GM19397 (cell line): ENCODE measurements at regions not wholly inside any gene's neighbourhood (a gene's known extent, or its start where the extent isn't known, plus 50 kb on each side); places are given as distances from the start of the nearest gene placed in this dataset.
A peak's percentile ranks its signal among the peaks of the same experiment; 100 is the strongest.

Source experiments
- ATAC-seq: cut with Tn5 transposase; IDR thresholded peaks from one replicate; pipeline ENCODE4 v1.9.1; 2021; ENCODE audit warnings: mild to moderate bottlenecking, moderate library complexity; ENCODE audit not compliant: unreplicated experiment

DNA sequence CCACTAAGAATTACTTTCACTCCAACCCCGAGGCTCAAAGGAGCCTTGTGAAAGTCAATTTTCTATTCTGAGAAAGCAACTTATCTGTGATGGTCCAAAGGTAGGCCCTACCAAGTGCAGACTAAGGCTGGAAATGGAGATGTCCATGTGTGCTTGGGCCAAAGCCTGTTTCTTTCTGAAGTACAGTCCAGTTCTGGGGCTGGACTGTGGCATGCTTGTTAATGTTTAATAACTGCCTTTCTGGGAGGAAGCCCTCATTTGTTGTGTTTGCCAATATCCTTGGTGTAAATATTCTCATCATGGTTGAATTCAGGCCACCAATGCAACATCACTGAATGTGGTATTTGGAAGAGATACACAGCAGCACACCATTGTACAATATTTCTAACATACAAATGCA, 182.3 kb upstream of the BCL6 start:
- ATAC-seq = no peak

DNA sequence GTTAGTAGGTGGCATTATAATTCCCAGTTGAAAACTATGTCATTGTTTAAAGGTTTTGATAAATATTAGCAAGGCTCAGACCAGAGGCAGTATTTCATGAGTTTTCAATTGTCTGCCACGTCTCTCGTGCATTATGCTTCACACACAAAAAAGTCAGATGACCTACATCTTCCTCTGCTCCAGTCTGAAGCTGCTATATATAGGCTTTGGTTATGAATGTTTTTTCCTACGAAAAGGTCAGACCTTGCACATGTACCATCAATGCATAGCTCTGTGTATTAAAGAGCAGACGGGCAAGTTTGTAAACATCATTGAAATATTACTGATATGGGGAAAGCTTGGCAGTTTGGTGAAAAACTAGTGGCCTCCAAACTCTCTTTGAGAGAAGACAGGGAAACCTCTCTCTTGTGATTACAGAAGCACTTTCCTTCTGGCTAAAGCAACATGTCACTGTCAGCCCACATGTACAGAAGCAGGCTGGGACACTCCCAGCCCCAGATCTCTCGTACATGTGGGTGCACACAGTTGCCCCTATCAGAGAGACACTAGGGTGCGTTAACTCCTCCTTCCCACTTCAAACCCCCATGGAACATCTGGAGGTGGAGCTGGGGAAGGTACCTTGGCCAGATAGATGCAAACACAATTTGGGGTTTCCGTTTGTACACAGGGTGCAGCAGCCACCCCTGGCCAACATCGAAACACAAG, 184.0 kb upstream of the BCL6 start:
- no peak for ATAC-seq

DNA sequence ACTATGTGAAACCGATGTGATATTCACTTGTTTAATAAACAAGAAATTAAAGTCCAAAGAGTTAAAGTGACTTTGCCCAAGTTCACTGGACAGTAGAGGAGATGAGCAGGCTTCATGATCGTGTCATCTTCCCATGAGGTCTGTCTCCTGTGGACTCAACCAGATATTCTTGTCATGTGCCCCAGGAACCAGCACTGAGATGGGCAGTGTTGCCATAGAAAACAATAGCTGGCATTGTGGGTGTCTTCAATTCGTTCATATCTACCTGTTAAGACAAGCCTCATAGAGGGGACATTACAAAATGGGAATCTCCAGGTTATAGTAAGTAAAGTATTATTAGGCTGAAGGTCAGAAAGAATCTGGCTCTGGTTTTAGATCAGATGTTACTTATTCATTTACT, 184.8 kb upstream of the BCL6 start:
- no peak for ATAC-seq

DNA sequence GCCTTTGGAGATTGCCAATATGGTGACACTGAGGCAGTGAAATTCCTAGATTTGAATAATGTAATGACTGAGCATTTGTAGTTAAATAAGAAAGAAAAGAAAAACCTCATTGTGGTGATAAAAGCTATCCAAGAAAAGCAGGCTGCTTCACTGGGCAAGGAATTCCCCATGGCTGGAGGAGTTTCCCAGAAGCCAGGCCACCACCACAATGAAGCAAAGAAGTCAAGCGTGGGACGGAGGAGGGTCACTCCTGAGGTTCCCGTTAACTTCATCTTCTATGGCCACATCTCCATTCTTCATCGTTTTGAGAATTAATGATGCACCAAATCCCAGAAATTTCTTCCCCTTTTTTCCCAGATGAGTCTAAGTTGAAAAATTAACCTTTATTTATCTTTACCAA, 185.8 kb upstream of the BCL6 start:
- no peak for ATAC-seq

DNA sequence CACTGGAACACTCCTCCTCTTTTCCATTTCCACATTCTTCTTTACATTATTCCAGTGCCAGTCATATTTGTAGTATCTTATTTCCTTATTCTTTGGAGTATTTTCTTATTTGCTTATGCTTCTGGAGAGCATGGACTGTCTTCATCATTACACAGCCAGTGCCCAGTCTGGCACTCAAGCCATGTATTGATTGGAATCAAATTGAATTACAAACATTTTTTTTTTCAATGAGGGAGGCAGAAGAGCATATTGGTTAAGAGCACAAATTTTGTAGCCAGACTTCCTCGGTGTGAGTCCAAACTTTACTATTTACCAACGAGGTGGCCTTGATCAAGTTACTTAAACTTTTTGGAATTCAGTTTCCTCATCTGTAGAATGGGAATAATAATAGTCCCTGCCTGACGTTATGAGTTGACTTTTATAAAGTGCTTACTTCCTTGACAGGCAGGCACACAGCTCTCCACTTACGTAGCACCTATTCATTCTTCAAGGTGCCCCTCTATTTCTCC, 186.6 kb upstream of the BCL6 start:
- no peak for ATAC-seq

DNA sequence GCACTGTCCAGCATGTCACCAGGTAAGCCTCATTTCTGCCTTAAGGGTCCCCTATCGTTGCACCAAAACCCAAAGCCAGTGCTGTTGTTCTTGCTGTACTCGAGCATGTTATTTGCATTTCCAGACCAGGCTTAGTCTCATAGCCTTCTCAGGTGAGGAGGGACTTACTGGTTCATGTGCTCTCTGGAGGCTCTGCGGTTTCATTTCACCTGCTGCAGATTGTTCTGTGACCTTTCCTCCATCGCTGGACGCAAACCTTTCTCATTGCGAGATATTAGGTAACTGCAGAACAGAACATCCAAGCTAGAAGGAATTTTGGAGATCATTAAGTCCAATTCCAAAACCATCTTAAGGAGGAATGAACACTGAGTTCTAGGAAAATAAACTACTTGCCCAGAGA, 187.3 kb upstream of the BCL6 start:
- no peak for ATAC-seq

DNA sequence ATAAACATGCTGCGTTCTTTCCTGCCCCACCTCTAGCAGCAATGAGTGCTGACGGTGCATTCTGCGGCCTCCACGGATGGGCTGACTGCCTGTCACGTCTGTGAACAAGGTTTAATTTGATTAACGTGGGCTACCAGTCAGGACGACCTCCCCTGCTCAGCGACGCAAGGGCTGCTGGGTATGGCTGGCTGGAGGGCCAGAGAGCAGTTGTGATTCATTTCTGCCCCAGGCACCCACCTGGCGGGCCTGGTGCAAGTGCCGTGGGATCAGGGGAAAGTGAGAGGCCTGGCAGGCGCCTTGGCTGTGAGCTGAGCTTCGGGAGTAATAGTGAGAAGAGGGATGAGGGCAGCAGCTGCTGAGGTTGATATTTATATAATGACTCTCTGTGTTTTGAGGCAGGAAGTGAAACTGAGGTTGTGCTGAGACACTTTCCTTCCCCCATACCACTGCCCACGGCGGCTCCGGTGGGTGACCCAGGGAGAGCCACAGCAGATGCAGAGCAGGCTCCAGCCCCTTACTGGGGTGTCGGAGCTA, 190.4 kb upstream of the BCL6 start:
- ATAC-seq = peak; percentile 96

DNA sequence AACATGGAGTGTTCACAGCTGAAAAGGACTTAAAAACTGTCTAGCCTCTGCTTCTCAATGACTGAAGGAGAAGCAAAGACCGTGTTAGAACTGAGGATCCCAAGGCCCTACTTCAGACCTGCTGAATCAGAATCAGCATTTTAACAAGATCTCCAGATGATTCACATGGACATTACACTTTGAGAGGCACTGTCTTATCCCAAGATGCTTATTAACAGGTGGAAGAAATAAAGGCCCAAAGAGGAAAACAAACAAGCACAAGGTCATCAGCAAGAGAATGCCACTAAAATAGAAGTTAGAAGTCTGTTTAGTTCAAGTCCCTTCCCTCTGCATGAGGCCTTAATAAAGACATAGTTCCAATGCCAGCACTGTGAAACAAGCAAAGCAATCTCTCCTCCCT, 191.4 kb upstream of the BCL6 start:
- no peak for ATAC-seq

DNA sequence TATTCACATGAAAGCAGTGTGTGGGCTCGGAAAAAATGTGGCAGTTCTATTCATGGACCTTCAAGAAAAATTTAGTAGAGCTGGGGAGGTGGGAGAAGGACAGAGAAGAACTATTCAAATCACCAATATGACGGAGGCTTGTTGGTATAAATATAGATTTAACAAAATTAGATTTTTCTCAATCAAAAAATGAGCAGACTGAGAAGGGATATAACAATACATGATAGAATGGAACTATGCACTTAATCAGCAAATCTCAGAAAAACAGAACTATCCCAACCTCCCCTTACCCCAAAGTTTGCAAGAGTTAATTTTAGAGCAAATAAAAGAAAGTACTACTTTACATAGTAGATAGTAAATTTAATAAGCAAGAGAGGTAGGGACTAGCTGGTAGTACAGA, 194.6 kb upstream of the BCL6 start:
- no peak for ATAC-seq

DNA sequence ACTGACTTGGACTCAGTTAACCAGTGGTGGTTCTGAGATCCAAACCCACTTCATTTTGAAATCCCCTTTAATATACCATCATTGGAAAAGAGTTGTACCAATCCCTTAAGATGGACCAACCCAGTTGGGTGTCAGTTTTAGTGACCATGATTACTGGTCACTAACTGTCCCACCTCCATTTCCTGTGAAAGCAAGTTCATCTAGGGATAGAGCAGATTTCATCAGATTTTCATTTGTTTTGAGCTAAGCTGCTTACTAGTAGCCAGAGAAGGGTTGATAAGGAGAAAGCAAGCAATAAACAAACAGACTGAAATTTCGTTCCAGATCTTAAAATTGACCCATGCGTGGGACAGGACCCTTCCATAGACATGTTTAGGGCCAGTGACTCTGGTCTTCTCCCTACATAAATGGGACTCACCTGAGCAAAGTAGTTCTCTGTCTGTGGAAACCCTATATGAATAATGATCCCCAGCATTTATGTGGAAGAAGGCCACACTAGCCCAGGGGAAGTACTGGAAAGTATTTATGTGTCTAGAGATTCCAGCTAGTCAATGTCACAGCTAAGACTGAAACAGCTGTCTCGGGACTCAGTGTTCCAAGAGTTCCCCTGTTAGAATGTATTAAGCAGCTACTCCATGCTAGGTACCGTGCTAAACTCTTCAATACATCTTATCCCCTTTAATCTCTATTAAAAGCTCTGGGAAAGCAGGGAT, 196.0 kb upstream of the BCL6 start:
- ATAC-seq = no peak

DNA sequence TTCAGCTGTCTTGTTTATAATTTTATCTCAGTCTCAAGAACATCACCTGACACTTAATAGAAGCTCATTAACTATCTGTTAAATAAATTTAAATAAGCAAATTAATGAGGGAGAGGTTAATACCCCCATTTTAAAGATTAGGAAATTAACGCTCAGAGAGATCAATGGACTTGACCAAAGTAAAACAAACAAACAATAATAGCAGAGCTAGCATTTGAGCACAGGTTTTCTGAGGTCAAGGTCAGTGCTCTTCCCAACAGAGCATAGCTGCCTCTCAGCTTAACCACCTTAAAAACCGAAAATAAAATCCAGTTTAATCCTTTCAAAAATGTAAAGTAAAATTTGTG, 196.6 kb upstream of the BCL6 start:
- no peak for ATAC-seq

DNA sequence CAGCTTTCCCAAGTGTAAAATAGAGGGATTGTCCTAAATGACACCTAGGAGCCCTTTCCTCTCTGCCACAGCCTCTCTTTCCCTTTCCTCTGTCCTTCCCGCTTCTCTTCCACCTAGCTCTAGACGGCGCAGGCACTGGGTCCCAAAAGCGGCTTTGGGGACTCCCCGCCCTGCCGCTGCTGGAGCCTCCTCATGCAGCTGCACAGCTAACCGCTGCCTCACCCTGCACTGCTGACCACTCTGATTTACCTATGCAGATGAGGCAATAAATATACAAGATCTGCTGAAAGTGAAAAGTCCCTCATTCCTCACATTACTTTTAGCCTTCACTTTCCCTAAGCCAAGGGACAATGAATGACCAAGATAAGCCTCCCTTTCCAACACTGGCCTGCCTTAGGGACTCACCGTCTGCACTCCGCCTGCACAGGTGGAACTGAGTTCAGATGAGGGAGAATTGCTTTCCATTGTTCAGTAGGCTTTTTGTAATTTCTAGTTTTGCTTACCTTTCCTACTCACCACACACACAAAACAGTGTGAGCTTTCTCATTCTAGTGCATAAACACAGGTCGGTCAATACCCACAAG, 197.5 kb upstream of the BCL6 start:
- peak; percentile 50 for ATAC-seq

DNA sequence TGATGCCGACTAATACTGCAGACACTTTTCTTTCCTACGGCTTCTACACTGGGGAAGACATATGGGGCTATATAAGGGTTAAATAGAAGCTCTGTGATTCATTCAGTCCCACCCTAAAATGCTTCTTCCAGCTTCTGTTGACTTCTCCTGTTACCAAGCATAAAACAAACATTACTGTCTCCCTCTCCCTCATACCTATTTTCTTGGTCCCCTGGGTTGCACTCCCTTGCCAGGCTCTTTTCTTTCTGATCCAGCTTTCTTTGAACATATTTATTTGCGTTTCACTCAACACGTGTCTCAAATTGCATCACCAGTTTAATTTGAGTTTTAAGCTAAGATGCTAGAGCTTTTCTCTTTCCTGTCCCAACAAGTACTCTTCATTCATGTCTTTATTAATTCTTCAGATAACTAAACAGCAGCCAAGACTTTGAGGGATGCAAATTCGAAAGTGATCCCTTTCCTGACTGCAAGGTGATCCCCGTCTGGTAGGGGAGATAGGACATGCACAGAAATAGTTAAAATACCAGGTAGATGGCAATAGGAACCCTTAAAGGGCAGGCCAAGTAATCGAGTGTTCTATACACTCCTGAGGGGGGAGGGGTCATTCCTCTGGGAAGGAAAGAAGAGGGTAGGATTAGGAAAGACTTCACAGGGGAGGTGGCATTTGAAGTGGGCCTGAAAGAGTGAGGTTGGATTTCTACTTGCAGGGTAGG, 198.6 kb upstream of the BCL6 start:
- no peak for ATAC-seq

DNA sequence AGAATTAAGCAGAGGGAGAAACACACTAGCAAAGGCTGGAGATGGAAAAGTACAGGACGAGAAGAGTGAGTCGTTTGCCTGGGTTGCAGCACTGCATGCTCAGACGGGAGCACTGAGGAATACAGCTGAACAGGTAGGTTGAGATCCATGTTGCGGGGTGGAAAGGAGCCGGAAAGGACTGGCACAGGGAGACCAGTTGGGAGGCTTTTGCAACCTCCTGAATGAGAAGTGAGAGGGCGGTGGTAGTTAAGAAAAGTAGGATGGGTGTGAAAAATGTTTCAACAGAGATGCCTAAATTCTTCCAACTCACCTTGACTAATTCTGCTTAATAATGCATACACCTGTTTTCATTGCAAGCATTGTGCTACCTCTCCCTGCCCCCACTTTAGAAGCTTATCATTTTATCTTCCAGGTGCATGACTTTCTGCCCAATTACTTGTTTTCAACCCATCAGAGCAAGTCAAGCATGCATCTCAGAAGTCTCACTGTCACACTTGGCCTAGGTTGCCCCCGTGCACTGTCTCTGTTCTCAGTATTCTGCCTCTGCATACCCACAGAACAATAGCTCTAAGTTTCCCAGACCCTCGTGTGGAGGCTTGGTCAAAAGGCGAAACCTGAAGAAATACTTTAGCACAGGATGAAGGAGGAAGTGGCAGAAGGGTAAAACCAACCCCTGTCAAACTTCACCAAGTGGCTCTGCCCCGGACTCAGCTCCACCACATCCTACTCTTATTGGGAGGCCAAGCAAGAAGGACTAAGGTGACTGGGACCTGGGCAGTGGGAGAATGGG, 199.3 kb upstream of the BCL6 start:
- ATAC-seq = no peak

DNA sequence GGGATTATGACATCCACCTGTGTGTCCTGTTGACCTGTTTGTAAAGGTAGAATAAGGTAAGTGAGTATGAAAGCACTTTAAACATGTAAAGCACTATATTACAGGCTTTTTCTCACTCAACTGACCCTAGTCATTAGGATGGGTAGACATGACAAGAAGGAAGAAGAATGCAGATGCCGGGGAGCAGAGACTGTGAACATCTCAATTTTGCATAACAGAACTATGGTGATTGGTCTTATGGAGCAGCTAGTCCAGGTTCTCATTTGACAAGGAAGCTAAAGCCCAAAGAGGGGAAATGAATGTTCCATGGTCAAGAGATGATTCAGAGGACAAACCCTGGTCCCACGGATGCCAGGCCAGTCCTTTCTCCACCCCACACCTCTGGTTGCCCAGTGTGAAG, 200.1 kb upstream of the BCL6 start:
- ATAC-seq = no peak

DNA sequence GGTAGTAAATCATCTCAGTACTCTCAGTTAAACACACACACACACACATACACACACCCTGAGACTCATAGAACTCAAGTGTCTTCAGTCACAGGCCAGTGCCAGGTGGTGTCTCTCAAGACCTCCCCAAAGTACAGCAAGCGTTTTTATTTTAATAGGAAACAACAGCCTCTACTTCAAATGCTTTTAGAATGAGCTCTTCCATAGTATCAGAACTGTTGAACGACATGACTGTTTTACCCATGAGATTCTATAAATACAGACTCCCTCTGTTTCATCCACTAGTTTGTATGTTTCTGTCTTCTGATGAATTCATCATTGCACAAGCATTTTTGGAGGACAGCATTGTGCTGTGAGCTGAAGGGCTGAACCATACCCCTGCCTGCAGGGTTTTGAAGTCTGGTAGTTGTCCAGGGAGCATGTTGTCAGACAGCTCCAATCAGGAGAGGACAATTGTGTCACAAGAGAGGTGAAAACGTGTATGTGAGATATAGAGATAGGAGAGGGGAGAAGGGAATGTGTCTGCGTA, 201.0 kb upstream of the BCL6 start:
- no peak for ATAC-seq

DNA sequence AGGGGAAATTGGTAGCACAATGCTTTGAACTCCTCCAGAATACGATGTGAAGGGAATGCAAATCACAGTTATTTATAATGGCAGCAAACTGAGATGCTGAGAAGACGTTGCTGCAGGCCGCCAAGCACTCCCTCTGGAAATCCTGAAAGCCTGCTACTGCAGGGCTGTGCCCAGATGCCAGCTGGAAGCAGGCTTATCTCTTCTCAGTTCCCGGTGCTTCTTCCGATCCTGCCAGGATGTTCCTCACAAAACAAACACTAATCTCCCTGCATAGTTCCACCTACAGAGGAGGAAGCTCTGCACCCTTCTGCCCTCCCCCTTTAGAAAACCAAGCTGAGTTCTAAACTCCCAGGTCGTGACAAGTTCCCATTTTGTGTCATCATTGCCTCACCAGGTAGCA, 201.7 kb upstream of the BCL6 start:
- ATAC-seq = no peak

DNA sequence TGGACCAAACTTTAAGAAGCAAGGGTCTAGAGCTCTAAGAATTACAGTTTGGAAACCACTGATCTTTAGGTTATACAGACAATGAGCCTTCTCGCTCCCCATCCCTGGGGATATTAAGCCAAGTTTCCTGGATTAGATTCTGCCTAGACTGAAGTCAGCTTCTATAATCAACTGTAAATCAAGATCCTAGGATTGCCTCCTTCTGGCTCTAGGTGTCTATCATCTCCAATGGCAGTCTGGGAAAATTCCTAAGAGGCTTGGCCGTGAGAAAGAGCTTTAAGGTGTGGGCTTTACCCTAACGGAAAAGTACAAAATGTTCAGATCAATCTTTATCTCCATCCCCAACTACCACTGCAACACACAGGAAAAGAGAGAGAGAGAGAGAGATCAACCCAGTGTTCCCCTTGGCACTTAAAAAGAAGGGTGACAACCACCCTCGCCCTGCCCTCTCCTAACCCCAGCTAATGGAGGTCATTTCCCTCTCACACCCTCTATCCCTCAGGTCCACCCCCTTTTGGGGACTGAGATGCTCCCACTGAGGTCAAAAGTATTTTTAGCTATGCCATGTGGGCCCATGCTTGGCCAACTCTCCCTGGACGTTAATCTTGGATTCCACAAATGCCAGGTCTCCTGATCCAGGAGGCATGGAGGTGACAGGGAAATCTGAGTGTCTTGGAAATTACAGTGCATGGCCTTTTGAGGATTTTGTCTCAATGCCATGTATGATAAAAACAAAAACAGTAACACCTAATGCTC, 202.8 kb upstream of the BCL6 start:
- no peak for ATAC-seq

DNA sequence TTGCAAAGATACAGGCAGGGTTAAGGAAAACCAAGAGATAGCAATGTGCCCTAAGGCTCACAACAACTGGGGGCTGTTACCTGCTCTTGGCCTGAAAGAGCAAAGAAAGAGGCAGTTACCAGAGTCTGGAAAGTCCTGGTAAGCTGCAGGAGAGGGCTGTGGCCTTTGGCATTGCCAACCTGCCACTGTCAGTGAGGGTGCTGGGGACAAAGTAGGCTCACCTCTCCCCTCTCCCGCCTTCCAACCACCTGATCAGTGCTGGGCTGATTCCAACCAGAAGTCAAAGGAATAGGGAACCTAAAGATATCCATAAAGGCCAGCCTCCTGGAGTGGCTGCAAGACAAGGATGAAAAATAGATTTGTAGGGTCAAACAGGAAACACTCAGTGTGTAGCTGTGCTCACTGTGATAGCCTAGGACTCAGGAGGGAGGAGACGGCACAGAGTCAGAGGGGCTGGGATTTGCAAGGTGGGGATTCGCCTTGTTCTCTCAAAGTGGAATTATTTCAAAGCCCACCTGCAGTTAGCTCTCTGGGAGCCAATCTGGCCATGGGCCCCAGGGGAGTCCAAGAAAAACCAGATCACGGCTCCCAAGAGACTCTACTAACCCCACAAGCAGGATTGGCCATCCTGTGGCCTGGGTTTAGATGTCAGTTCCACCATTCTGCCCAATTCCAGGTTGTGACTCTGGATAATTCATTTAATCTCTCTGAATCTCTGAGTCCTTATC, 204.0 kb upstream of the BCL6 start:
- ATAC-seq = no peak
